GM12865 (cell line): ENCODE measurements at regions not wholly inside any gene's neighbourhood (a gene's known extent, or its start where the extent isn't known, plus 50 kb on each side); places are given as distances from the start of the nearest gene placed in this dataset.
"Not testable (repeated sequence)": the region's sequence is repeated elsewhere in the genome, so short reads cannot be mapped to it uniquely, and the experiment has no call there.

ENCODE experiments used
- DNase-seq: peaks from one replicate; pipeline ENCODE4 v3.0.0; 2010; ENCODE audit warnings: low read depth
- H3K4me3 ChIP-seq: 2 replicates; pipeline ENCODE4 v1.5.1; 2011; ENCODE audit warnings: mild to moderate bottlenecking, low read depth, low read length, control low read depth
- CTCF ChIP-seq: IDR thresholded peaks from 2 replicates; pipeline ENCODE4 v1.5.1; 2011; ENCODE audit warnings: low read length, control low read depth, low read depth, inconsistent platforms; ENCODE audit not compliant: insufficient read depth; ENCODE audit errors: missing control alignments

DNA sequence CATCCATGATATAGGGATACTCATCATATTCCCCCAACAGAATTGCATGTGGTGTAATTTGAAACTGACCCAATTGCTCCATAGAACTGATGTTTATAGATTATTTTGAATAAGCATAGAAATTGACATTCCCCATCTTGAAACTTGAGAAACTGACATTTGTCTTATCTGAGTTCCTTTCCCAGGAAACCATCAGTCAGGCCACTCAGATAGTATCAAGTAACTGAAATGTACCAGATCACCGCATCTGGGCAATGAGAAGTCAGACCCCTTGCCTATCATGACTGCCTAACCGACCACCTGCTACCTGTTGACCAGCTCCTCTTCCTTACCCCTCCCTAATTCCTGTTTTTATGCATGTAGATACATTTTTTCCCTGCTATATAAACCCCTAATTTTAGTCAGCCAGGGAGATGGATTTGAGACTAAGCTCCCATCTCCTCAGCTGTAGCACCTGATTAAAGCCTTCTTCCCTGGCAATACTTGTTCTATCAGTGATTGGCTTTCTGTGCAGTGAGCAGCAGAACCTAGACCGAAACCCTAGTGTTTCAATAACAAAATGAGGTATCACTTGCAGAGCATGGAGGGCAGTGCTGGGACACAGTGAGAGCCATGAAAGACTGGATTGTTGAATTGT lies 274.5 kb downstream of the LPIN1 start:
- TF ChIP-seq CTCF = no peak
- H3K4me3 ChIP-seq = no peak overlapping the region
- no peak for DNase-seq

GRCh38 chr2:12024197-12024907 lies 277.9 kb downstream of the LPIN1 start:
- DNase-seq, H3K4me3 ChIP-seq: not testable (repeated sequence)

- no peak for DNase-seq
- no peak overlapping the region for H3K4me3 ChIP-seq
- TF ChIP-seq CTCF = no peak
Observed at GRCh38 chr2:12027136-12027535, 280.7 kb downstream of the LPIN1 start.

DNA sequence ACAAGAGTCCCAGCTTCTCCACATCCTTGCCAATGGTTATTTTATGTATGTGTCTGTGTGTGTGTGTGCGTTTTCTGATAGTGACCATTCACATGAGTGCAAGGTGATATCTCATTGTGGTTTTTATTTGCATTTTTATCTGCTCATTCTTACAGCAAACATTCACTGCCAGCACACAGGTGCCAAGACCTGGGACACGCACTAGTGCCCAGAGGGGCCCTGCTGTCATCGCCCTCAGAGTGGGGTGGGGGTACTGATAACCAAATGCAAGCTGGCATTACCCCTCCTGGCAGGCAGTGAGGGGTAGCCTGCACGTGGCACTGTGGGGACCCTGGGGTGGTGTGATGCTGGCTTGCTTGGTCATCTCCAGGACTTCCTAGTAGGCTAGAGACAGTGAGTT lies 285.4 kb downstream of the LPIN1 start:
- H3K4me3 ChIP-seq = no peak overlapping the region
- TF ChIP-seq CTCF = no peak
- DNase-seq = peak; percentile 24

- no peak overlapping the region for H3K4me3 ChIP-seq
- TF ChIP-seq CTCF = peak; percentile 21
- DNase-seq = peak; percentile 81
Observed at GRCh38 chr2:12032398-12032797, 286.0 kb downstream of the LPIN1 start.

- no peak for TF ChIP-seq CTCF
- no peak for DNase-seq
Observed at GRCh38 chr2:12032975-12033374, 286.5 kb downstream of the LPIN1 start.

DNA sequence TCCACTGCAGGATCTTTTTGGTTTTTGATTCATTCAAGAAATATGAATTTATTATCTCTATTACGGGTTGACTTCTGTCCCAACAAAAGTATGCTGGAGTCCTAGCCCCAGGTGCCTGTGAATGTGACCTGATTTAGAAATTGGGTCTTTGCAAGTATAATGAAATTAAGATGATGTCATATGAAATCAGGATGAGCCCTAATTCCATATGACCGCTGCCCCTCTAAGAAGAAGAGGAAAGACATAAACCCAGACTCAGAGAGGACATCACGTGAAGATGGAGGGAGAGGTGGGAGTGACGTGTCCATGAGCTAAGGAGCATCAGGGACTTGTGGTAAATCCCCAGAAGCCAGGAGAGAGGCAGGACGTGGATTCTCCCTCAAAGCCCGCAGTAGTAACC lies 287.1 kb downstream of the LPIN1 start:
- H3K4me3 ChIP-seq = no peak overlapping the region
- no peak for DNase-seq
- TF ChIP-seq CTCF = no peak

More at GRCh38 chr2:12032975-12033374, 286.5 kb downstream of the LPIN1 start:
- no peak overlapping the region for H3K4me3 ChIP-seq
